AG08396 (cell line): ENCODE measurements at regions not wholly inside any gene's neighbourhood (a gene's known extent, or its start where the extent isn't known, plus 50 kb on each side); places are given as distances from the start of the nearest gene placed in this dataset.

Experiments
- DNase-seq: peaks from one replicate; pipeline ENCODE4 v3.0.0; 2012; ENCODE audit warnings: low spot score, mixed read lengths

DNA sequence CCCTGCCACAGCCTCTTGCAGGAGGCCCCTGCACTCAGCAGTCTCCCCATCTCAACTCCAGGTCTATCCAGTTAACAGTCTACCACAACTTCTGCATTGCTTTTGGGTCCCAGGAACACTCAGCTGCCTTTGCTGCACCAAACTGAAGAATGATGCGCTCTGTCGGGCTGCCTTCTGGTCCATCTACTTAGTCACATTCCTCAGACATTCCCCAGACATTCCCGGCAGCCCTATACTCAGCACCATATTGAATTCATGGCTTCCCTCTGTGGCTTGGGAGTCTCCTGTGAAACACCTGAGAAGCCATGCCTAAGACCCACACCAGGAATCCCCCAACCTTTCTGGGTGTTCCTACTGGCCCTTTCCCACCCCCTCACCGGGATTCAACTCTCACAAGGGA lies 99.6 kb upstream of the COL21A1 start:
- DNase-seq = no peak

DNA sequence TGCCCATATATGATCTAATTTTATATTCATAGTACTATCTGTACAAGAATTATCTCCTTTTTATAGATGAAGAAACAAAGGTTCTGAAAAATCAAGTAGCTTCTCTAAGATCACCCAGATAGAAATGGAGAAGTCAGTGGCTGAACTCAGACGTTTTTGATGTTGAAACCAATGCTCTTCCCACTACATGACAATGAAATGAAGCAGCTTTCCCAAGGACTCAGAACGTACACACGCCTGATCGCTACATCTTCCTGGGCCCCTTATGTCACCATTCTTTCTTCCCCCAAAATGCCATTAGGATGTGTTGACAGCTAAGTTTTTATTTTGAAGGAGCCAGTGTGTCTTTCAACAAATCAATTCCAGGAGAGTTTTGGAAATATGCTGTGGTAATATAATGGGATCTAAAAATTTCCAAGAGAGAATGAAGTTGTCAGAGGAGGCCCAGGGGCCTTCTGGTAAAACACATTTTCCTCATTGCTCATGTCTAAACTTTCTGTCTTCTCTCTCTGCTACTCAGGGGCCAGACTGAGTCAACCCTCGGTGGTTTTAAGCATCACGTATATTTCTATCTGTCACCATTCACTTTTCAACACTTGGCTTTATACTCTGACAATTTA lies 98.1 kb upstream of the COL21A1 start:
- DNase-seq = no peak

DNA sequence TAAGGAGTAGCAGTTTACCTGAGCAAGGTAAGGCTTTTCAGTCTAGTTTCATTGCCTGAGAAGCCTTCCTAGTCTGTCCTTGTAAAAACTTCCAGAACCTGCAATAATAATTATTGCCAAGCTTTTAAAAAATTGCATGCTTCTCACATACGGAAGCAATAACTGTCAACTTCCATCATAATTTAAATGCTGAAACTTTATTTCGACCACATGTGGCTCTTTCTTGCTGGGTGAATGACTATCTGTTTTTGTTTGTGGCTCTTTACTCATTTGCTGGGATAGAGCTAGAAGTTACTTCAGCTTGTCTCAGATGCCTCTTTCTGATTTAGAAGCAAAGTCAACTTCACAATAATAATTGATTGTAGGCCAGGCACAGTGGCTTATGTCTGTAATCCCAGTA lies 95.9 kb upstream of the COL21A1 start:
- no peak for DNase-seq

DNA sequence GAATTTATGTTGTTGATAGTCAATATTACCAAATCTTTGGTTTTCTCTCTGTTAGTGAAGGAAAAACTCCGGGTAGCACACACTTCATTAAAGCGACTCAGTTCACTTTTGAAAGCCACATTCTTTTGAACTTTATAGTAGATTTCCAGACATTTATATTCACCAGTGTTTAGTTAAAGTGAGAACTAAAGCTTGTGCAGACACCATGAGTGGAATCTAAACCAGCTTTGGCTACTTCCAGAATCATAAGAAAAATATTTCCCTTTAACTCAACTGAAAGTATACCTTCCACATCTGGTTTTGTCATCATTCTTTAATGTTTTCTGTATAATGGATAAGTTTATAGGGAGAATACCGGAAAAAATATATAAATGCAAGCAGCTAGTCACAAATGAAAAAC lies 92.1 kb upstream of the COL21A1 start:
- no peak for DNase-seq

DNA sequence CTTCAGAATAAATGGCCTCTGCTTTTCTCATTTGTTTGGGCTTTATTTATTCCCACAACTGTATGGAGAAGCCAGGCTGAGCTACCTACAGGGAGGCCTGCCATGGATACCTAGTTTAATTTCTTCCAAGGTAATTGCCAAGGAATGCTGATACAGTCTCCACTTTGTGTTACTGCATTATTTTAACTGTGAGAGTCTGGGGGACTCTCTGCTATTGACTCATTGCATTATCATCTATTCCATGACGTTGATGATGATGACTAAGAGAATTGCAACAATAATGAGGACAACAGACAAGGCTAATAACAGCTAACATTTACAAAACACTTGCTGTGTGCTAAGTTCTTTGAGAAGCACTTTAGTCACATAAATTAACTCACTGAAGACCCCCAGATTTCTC lies 88.3 kb upstream of the COL21A1 start:
- DNase-seq = peak; percentile 50

DNA sequence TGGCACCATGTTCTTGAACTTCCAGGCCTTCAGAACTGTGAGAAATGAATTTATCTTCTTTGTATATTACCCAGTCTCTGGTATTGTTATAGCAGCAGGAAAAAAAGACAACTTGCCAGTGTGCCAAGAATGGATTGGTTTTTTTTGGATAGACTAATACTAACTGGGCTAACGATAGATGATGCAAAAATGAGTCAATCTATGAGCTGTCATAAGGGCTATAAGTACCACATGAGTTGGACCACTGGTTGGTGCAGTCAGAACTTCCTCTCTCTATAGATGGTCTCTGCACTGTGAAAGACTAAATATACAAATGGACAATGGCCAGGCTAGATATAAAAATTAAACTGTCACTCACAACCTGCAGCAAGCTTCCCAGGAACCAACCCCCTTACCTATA lies 87.6 kb upstream of the COL21A1 start:
- DNase-seq = peak; percentile 9

DNA sequence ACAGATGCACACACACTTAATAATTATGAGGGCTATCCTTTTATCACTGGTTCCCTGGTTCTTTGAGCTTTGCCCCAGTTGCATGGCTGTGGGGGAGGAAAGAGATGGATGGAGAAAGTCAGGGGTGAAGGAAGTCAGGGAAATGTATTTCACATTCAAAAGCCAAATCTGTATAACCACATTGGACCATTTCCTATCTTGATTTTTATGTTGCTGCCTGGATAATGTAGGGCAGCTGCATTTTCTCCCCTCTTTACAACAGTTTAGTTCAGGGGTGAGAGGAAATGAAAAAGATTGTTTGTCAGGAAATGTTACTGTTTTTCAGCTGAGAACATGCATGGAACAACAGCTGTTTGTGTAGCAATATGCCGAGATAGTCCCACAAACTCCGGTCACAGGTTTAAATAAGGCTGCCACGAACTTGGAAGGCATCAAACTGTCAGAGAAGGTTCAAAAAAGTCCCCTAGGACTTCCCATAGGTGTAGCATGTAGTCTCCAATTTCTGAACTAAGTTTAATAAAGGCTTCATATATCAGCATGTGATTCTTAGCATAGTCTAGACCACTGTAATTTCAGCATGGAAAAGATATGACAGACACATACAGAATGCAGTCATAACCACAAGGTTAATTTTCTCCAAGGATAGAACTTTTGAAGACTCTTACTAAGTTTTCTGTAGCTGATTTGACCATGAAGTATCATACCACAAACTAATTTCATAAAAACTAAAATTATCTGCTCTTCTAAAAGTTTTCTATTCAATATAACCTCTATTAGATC lies 82.1 kb upstream of the COL21A1 start:
- peak; percentile 8 for DNase-seq

DNA sequence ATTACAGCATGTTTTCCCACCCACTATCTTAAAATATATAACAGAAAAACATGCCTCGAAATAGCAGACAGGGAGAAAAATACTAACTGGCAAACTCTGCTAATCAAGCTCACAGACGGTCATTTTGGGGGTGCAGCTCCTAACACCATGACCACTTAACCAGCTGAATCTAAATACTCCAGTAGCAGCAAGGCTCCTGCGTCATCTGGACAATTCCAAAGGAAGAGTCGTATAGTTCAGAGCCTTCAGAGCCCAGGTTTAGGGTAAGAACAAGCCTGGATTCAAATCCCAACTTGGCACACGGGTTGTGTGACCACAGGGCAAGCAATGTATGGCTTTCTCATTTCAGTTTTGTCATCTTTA lies 81.3 kb upstream of the COL21A1 start:
- DNase-seq = no peak

DNA sequence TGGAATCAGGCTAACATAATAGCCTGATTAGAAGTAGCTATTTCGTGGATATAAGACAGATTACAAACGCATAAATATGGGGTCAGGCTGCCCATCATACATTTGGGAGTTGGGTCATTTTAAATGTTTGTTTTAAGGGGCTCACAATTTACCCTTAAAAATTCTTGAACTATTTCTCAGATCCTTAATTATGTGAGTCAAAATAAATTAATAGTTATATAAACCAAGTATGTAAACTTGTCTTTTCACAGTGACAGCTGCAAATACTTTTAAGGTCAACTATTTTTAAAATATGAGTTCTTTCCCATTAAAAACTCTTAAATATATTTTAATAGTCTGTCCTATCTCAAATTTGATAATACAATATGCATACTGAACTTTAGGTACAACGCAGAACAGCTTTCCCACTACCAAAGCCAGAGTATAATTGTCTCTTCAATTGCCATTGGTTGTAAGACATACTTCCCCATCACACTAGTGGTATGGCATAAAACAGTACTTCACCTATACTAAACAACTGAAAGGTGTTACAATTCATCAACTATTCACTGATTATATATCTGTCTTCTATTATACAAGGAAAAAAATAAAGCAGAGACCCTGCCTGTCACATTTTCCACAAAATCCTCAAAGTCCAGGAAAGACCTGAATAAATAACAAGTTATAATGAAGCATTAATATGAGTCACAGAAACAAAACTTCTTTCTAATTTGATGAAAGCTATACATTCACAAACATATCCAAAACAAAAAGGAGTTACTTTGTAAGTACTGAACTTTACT lies 80.8 kb upstream of the COL21A1 start:
- DNase-seq = no peak

DNA sequence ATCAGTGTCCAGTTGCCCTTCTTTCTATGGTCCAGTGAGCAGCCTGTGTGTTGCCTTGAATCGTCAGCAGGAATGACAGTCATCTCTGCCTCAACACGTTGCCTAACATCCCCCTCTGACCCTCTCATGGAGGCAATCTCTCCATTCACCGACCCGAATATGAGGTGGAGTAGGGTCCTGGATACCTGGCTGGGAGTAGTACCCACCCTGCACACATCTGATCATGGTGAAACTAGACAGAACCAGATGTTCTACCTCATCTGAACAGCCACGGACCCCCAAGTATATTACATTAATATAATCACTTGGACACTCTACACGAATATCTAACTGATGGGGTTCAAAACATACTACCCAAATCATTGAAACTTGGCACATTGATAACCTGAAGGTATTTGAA lies 77.0 kb upstream of the COL21A1 start:
- no peak for DNase-seq

DNA sequence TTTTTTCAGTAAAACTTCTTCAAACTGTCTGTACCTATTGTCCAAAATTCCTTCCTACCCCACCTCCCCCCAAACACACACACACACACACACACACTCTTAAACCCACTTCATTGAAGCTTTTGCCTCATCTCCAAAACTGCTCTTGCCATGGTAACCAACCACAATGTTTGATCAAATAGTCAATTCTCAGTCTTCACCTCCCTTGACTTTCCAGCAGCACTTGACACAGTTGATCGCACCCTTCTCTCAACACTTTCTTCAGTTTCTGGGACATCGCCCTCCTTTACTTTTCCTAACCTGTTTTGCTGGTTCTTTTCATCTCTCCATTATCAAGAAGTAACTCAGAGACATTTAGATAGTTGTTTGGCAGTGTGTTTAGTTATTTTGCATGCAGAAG lies 71.5 kb upstream of the COL21A1 start:
- no peak for DNase-seq

DNA sequence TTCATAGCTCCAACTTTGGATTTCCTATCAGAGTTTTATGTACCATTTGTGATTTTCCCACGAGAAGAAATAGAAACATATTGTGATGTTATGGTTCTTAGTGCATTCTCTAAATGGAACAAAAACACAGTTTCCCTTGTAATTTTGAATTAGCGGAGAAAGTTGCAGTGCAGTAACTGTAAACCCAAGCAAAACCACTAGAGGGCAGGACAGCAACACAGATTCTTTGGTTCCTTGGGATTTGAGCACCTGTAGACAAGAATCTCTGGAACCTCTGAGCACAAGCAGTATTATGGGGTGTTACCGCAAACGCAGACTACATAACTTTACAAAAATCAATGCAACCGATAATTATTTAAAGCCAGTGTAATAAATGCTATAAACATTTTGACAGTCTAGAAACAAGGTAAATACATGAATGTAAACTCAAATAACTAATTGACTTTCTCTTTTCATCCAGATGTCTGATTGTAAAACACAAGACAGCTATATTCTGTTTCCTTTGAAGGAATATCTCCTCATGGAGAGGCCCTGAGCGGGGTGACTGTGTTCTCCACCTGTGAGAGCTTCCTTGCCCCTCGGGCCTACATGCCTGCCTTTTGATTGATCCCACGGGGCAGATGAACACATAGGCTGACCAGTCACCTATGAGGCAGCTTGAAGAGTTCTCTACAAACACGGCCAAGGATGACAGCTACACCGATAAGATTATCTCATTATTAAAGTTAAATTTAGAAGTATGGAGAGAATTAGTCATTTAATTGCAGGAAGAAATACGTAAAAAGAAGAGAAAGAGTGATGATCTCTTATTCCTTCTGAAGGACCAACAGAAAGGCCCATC lies 67.5 kb upstream of the COL21A1 start:
- peak; percentile 39 for DNase-seq

DNA sequence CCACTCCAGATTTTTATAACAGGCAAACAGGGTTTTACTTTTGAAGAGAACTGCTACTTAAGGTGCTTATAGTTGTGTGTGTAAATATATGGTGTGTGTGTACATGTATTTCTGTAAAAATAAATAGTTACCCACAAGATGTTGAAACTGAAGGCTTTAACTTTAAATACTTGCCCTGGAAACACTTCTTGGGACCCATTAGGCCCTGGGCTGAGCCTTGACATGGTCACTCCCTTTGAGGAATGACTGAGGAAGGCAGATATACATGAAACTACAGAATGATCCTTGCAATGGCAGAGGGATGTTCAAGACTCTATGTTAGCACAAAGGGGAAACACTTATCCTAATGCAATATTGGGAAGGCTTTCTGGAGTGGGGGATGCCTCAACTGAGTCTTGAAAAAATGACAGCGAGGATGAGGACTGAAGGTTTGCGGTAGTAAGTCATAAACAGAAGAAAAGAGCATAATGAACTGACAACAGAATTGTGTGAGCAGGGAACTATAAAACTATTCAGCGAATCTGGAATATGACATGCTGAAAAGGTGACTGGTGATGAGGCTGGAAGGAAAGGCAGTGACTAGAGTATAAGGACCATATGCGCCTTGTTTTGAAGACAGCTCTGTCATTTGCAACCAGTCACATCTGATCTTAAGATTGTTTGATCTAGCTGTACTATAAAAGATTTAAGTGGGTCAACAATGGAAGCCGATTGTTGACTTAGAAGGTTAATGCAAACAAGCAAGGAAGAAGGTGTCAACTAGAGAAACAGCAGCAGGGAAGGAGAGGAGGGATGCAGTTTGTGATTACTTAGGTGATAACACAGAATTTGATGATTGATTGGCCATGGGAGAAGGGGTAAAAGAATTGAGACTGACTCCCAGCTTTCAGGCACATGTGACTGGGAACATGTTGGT lies 64.4 kb upstream of the COL21A1 start:
- DNase-seq = no peak

DNA sequence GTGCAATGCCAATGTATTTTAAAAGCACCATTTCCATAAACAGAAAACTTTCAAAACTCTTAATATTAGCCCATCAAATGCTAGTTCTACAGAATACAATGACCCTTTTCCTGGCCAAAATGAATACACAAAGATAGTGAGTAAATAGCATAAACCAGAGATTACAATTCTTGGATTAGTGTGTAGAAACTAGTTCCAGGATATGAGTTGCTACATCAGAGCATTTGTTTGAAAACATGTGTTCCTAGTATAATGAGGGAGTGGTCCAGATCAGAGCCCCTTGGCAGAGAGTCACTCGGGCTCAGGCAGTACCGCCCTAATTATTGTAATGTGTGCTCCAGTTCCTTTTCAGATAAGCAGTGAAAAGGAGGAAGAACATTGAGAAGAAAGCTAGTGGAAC lies 63.7 kb upstream of the COL21A1 start:
- DNase-seq = no peak

DNA sequence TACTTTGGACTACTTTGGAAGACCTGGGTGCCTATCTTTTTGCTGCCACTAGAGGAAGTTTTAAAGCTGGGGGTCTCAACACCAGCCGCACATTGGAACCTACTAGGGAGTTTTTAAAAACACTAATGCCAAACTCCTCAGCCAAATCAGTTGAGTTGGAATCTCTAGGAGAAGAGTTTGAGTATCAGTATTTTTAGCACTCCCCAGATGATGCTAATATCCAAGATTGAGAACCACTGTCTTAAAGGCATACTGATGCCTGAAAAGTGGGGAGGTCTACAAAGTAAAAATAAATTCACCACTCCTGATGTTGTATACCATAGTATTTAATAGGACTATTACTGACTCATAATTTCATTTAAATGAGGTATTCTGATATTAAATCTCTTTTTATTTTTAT lies 62.9 kb upstream of the COL21A1 start:
- DNase-seq = no peak

DNA sequence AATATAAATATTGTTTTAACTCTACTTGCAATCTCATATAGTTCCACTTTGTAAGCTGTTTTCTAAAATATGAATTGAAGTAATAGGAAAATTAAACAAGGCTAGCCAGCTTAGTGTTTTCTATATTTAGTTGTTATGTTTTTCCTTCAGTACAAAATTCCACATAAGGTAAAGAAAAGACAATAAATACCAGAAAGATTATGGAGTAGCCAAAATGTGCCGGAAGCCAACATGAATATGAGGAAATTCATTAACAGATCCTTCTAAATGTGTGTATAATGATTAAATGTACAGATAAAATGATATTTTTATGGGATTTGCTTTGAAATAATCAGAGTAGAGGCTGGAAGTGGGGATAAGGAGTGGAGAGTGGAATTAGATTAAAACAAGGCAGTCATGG lies 52.5 kb upstream of the COL21A1 start:
- DNase-seq = no peak

DNA sequence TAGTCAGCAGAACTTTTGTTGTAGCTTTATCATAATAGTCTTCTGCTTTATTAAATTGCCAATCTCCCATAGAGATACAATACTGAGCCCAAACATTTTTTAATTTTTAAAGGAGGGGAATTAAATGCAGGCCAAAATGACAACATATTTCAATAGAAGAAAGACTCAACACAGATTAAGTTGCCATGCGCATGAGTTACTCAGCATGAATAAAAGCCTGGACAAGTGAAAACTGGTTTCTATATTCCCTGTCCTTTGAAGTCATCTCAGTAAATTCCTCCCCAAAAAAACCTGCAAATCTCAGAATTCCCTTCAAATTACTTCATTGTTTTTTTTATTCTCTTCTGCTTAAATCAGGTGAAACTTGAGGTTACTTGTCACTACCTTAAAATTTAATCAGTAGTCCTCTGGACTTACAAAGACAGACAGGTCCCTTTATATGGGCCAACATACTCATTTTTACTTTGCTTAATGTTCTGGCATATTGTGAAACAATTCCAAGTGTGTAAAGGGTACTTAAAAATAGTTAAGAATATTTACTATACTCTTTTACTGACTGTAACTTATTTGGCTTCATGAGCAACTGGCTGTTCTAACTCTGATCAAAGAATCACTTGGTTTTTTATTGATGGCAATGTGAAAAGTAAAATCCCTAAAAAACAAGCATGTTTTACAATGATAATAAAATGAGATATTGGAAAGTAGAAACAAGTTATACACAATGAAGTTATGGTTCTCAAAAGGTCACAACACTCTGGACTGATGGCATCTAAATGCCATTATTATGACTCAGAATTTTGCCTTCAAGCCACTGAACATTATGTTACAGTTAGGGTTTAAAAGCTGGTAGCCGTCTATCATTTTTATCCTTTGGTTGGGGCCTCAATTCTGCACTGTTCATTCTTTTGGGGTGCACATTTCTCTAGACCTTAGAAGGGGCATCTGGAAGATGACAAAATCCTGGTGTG lies 49.9 kb upstream of the COL21A1 start:
- no peak for DNase-seq
